ENCODE measurements at regions not wholly inside any gene's neighbourhood (a gene's known extent, or its start where the extent isn't known, plus 50 kb on each side); places are given as distances from the start of the nearest gene placed in this dataset.
"Not testable (repeated sequence)": the region's sequence is repeated elsewhere in the genome, so short reads cannot be mapped to it uniquely, and the experiment has no call there.

DNA sequence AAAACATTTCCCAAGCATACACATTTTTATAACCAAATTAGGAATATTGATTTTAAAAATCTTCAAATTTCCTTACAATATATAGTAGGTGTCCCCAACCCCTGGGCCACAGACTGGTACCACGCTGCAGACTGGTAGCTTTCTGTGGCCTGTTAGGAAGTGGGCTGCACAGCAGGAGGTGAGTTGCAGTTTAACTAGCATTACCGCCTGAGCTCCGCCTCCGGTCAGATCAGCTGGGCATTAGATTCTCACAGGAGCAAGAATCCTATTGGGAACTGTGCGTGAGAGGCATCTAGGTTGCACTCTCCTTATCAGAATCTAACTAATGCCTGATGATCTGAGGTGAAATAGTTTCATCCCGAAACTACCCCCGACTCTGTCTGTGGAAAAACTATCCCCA is 62.1 kb downstream of the ZWINT start:
- DNase-seq, result no peak

DNA sequence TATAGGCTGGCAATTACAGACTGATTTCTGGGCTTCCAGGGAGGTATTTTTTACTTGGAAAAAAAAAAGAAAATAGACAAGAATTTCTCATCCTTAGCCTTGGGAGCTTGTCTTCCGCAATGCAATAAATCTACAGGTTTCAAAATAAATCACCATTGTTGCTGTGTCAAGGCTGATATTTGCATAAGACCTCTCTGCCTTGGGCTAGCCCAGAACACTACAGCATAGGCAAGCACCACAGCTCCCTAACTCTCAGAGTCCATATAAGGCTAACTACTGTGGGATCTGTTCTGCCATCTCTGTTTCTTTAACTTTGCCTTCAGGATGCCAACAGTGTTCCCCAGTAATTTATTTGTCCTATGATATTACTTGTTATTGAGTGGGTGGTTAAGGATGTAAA is 64.4 kb downstream of the ZWINT start:
- DNase-seq, result no peak

DNA sequence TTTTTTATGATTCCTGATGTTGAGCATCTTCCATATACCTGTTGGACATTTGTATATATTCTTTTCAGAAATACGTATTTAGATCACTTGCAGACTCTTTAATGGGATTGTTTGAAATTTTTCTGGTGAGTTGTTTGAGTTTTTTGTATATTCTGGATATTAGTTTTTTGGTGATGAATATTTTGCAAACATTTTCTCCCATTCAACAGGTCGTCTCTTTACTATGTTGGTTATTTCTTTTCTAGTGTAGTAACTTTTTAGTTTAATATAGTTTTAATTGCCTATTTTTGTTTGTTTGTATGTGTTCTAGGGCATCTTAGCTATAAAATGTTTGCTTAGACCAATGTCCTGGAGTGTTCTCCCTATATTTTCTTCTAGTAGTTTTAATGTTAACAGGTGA is 72.7 kb downstream of the ZWINT start:
- no peak for DNase-seq

DNA sequence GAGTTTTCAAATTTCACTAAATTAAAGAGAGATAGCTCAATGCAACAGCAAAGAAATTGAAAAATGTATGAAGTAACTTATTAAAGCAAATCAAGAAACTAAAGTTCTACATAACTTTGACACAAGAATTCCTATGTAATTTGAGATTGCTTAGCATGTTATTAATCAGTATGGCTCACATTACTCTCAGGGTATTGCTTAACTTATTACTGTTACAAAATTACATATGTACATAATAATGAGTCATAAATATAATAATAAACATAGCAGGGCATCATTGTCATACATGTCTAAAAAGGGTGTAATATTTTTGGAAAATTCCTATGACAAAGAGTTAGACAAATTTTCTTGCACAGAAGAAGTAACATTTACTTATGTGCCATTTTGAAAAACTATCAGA is 75.0 kb downstream of the ZWINT start:
- DNase-seq, result no peak

DNA sequence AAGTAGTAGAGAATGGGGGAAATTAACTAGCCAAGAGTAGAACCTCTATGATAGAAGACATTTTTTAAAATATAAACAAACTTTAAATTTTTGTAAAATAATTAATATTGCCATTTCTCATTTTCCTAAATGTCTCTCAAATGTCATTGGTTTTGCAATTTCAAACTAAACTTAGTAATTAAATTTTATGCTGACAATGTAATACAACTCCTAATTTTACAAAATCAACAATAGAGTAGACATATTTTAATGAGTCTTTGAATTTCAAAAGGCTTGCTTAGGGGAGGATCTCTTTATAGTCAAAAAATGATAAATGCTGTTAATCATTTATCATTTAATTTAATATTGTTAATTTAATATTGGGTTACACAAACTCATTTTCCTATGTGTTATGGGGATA is 81.8 kb downstream of the ZWINT start:
- DNase-seq, result no peak

DNA sequence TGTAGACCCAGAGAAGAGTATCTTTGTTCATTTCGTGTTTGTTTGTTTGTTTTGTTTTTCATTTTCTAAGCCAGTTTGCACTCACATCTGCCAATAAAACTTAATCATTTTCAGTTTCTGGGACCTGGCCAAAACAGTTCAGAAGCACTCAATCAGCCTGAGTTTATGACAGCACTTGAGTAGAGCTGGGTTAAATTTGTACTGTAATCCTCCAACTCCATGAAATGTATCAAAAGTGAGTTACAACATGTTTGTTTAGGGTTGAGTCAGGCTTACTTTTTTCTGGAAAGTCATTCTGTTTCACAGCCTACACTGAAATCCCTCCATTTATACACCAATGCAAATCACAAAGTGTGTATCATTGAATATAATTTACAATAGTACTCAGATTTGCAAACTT is 91.9 kb downstream of the ZWINT start:
- DNase-seq, result no peak

DNA sequence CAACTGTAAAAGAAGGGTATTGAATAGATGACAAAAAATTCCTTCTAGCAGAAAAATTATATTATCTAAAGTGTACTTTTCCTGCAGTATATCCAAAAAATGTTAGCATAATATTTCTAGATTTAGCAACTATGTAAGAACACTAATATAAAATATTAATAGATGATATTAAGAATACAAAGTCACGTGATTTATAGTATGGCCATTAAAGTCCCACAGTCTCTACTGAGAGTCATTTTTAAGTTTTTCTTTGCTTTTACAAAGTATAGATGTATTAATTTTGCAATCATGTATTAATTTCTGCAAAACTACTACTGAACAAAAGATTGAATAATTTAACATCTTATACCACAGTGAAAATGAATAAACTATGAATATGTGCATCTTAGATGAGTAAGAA is 94.9 kb downstream of the ZWINT start:
- no peak for DNase-seq

DNA sequence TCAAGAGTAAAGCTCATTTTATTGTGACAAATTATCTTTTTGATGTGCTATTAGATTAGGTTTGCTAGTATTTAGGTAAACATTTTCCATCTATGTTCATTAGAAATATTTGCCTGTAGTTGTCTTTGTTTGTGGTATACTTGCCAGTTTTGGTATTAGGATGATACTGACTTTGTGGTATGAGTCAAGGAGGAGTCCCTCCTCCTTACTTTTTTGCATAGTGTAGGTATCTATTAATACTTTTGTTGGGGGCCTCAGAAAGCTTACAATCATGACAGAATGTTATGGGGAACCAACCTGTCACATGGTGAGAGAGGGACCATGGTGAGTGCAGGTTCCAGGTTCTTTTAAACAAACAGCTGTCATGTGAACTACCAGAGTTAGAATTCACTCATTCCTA is 102.1 kb downstream of the ZWINT start:
- DNase-seq, result no peak

DNA sequence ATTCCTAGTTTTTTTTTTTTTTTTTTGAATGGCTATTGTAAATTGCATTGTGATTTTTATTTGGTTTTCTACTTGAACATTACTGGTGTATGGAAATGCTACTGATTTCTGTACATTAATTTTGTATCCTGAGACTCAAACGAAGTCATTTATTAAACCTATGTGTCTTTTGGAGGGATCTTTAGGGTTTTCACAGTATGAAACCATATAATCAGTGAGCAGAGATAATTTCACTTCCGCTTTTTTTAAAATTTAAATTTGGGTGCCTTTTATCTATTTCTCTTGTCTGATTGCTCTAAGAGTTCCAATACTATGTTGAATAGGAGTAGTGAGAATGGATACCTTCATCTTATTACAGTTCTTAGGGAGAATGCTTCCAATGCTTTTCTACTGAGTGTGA is 102.7 kb downstream of the ZWINT start:
- DNase-seq, result no peak

DNA sequence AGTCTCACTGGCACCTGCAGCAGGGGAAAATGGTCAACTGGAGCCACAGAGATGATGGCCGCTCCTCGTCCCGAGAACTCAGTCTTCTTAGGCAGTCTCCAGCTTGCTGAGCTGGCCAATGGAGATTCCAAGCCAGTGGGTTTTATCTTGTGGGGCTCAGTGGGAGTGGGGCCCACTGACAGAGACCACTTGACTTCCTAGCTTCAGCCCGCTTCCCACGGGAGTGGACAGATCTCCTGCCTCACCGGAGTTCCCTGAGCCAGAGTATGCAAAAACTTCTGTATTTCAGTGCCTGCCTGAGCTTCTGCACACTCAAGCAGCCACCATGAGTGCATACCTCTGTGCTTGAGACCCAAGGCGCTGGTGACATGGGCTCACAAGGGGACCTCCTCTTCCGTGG is 105.8 kb downstream of the ZWINT start:
- no peak for DNase-seq

DNA sequence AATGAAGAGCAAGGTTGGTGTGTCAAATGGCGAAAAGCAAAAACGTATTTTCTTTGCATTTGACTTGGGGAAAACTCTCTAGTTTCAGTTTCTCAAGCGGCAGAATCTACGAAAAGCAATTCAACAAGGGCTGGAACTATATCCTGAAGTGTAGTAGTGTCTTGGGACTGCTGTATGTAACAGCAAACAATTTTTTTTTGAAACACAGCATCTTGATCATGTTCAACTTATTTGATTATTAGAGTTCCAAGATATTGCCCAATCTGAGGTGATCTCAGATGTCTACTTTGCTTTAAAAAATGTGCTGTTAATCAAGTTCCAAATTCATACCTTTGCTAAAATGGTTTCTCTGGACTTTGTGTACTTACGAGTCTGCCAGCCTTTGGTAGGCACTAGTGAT is 120.6 kb downstream of the ZWINT start:
- no peak for DNase-seq

DNA sequence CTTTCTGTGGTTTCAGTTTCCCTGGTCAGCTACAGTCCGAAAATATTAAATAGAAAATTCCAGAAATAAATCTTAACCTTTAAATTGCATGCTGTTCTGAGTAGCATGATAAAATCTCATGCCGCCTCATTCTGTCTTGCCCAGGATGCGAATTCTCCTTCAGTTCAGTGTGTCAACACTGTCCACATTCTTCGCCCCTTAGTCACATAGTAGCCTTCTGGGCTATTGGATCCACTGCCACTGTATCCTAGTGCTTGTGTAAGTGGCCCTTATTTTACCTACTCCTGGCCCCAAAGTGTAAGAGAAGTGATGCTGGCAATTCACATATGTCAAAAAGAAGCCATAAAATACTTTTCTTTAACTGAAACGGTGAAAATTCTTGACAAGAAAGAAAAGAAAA is 129.6 kb downstream of the ZWINT start:
- no peak for DNase-seq

DNA sequence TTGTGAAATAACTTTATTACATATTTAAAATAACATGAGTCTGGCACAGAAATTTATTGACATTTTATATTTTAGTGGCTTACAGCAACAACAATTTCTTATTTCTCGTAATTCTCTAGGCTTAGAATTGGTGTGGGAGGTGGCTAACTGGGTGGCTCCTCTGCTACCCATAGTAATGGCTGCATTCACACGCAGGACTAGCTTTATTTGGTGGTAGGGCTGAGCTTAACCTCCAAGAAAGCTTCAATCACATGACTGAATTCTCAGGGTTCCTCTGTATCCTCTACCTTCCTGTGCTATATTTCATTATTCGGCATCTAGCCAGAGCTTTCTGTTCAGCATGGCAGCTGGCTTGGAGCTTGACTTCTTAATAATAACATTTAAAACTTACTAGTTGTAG is 138.8 kb downstream of the ZWINT start:
- no peak for DNase-seq

DNA sequence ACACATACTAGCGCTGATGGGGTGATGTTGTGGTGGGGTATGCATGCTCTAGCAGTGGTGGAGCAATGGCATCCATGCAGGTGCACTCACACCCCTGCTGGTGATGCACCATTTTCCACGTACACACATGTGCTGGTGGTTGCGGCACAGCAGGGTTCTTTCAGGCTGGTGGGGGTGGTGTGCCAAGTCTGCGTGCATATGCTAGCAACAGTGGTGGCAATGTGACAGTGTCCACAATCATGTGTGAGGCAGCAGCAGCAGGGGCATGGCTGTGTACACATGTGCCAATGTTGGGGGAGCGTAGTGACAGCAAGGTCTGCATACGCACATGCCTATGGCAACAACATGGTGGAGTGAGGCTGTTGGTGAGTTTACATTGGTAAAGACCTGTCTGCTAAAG is 148.1 kb downstream of the ZWINT start:
- DNase-seq, result no peak

DNA sequence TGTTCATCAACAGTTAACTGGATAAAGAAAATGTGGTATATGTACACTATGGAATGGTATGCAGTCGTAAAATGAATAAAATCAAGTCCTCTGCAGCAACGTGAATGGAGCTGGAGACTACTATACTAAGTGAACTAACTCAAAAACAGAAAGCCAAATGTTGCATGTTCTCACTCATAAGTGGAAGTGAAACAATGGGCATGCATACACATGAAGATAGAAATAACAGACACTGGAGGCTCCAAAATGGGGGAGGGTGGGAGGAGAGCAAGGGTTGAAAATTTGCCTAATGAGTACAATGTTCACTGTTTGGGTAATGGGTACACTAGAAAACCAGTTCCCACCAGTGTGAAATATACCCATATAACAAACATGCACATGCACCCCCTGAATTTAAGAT is 179.5 kb downstream of the ZWINT start:
- no peak for DNase-seq

DNA sequence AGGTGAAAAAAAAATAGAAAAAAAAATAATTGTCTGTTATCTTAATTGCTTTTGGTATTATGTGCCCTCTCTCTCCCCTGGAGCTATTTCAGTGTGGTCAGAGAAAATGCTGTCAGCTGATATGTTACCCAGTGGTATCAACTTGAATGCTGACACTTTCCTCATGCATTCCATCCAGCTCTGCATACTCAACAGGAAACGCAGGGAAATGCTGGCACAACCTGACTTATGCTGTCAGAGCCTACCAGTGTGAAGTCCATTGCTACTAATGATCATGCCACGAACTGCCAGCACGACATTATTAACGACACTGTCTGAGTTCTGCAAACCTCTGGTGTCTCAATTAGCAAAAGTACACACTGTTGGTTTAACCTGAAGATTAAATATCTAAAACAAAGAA is 182.8 kb downstream of the ZWINT start:
- DNase-seq, result no peak

DNA sequence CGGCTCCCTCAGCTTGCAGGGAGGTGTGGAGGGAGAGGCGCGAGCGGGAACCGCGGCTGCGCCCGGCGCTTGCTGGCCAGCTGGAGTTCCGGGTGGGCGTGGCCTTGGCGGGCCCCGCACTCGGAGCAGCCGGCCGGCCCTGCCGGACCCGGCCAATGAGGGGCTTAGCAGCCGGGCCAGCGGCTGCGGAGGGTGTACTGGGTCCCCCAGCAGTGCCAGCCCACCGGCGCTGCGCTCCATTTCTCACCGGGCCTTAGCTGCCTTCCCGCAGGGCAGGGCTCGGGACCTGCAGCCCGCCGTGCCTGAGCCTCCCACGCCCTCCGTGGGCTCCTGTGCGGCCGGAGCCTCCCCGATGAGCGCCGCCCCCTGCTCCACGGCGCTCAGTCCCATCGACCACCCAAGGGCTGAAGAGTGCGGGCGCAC is 206.0 kb downstream of the ZWINT start:
- not testable (repeated sequence) for DNase-seq

DNA sequence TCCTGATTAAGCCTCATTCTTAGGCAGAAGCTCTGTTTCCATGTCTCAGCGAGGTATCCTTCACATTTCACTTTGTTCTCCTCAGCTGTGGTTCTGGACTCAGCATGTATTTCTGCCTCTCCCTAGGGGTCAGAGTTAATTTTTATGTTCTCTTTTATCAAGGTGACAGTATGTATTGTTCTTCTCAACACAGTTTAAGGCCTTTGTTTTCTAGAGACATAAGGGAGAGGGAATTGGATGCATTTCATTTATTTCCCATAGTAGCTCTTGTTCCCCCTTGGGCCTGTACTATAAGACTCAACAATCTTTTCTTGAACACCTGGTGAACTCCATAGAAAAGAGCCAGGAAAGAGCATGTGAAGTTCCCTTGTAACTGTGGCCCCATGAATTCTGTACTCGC is 214.3 kb downstream of the ZWINT start:
- DNase-seq, result no peak

DNA sequence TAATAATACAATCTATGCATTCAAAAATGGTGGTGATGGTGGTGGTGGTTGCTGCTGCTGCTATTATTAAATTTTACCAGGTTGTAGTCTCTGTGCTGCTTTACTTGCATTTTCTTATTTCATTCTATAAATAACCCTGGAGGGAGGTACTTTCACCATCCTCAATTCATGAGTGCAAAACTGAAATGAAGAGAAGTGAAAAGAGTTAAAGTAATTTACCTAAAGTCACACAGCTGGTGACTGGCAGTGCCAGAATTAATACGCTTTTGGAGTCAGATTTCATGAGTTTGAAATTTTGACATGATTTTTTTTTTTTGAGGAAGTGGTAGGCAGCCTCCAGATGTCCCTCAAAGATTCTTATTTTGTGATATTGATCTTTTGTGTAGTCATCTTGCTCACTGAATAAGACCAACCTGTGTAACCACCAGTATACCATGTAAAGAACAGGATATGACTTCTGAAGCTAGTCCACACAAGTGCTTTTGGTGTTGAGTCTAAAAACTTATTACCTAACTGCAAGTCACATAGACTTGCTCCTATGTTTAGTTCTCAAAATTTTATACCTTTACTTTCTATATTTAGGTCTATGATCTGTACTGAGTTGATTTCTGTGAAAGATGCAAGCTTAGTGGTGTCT is 218.8 kb downstream of the ZWINT start:
- no peak for DNase-seq

DNA sequence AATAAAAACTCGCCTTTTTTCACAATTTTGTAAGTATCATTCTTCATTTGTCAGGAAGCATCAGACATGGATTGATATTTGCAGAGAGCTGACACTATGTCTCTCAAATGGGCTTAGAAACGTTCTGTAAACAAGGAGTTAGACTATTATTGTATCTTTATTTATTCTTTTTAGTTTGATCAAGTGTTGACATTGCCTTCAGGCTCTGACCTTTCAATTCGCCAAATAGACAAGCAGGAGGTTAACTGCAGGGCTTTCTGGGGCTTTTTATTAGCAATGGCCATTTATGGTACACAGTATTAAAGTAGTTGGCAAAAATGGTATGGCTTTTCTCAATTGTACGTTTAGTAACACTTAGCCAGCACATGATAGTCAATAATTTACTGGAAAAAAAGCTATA is 221.7 kb downstream of the ZWINT start:
- DNase-seq, result no peak

DNA sequence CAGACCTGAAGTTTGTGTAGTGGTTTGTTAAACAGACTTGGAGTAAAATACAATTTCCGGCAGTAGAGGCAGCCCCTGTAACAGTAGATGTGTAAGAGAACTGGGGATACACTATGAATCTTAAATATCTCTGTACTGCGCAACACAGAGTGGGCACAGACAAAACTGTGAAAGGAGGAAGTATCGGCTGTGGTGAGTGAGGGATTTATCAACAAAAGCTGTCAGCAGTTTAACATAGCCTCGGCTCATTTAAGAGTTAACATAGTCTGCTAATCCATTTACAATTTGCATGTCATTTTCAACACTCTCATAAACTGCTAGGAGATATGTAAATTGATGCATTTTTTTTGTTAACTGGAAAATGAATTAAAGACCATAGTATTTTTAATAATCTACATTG is 225.2 kb downstream of the ZWINT start:
- DNase-seq, result no peak

DNA sequence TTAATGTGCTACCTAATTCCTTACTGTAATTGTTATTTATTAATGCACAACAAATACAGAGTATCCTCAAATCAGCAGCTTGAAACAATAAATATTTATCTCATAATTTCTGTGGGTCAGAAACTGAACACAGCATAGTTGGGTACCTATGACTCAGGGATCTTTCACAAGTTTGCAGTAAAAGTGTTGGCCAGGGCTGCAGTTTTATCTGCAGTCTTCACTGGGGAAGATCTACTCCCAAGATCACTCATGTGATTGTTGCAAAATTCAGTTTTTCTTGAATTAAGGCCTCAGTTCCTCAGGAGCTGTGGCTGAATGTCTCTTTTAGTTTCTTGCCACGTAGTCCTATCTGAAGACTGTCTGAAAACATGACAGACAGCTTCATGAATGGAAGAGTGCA is 237.8 kb downstream of the ZWINT start:
- DNase-seq, result no peak

DNA sequence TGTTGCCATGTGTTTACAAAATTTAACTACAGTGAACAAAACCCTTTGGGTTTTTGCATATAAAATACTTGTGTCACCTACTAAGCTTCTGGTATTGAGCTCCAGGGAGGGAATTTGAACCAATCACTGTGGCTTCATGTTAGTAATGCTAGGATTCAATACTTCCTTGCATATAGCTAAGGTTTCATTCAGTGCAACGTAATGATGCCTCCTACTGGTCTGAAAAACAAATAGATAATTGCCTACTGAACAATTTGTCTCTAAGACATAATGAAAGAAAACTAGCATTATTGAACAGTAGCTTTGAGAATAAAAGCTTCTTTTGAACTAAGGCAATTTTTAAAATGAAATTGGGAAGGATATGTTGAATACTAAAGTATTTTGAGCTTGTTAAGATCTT is 244.4 kb downstream of the ZWINT start:
- DNase-seq, result no peak

DNA sequence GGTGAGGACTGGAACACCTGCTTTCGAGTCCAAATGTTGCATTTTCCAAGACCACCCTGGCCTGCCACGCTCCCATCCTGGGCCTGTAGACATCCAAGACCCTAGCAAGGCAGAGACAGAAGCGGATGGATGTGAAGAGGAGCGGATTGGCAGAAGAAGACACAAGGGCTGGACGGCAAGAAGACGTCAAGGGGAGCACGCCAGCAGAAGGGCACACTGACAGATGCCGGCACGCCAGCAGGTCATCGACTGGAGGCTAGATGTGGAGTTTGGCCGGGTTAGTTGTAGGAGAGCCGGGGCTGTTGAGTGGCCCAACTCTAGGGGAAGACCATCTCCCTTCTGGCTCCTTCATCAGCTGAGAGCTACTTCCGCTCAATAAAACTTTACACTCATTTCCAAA is 251.6 kb downstream of the ZWINT start:
- DNase-seq, result no peak

DNA sequence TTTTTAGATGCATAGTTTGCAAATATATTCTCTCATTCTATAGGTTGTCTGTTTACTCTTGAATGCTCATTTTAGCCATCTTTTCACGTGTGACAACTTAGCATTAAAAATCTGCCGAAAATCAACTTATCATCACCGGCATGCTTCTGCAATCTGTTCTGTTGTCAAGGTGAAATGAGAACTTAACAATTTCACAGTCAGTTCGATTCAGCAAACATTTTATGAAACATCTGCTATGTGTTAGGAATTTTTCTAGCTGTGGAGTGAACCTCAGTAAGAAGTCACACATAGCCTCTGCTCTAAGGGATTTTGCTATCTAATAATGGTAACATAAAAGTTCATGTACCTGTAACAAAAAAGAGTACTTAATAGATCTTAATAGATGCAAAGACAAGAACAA is 256.1 kb downstream of the ZWINT start:
- no peak for DNase-seq

DNA sequence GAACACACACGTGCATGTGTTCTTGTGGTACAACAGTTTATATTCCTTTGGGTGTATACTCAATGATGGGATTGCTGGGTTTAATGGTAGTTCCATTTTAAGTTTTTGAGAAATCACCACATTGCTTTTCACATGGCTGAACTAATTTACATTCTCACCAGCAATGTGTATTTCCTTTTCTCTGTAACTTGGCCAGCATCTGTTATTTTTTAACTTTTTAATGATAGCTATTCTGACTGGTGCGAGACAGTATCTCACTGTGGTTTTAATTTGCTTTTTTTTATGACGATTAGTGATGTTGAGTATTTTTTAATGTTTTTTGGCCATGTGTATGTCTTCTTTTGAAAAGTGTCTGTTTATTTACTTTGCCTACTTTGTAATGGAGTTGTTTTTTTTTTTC is 256.6 kb downstream of the ZWINT start:
- no peak for DNase-seq

Data from hippocampal formation (tissue), 2 donors.